H1 (cell line): ENCODE measurements at regions not wholly inside any gene's neighbourhood (a gene's known extent, or its start where the extent isn't known, plus 50 kb on each side); places are given as distances from the start of the nearest gene placed in this dataset.

Experiments used
- CTCF ChIA-PET: fragments of 300-600 bp; sonication (Branson Sonifier 250); formaldehyde crosslinking; loops from one replicate; lab custom pipeline; 2021; ENCODE audit not compliant: partially characterized antibody; lab: Charles Lee
- POLR2A ChIA-PET: fragments of 300-600 bp; sonication (Branson Sonifier 250); formaldehyde crosslinking; loops from one replicate; lab custom pipeline; 2021; ENCODE audit warnings: inconsistent platforms; ENCODE audit not compliant: partially characterized antibody; lab: Charles Lee
- DNase-seq, 2 experiments: peaks; one replicate each; pipeline versions ENCODE4 v3.0.0 to v3.0.0-alpha.2; 2010 to 2022; ENCODE audit warnings: low spot score in 2 of 2, low read depth in 1 of 2, mixed read lengths in 1 of 2
- FAIRE-seq: peaks from 2 replicates; lab custom pipeline; 2011; peaks lifted over from hg19 to GRCh38; lab: Jason Lieb, UNC
- H2AFZ ChIP-seq: 2 replicates; pipeline ENCODE4 v1.8.1; 2012; ENCODE audit warnings: low read length, inconsistent platforms
- H2AK5ac ChIP-seq: 2 replicates; pipeline ENCODE4 v1.6.1; 2013; ENCODE audit warnings: low read depth, low read length
- H2BK120ac ChIP-seq: replicated peaks from 2 replicates; pipeline ENCODE3; 2013; ENCODE audit warnings: low read depth, low read length, inconsistent platforms
- H2BK12ac ChIP-seq: 2 replicates; pipeline ENCODE4 v1.6.1; 2013; ENCODE audit warnings: low read depth, low read length
- H2BK15ac ChIP-seq: 2 replicates; pipeline ENCODE4 v1.6.1; 2013; ENCODE audit warnings: low read length
- H2BK20ac ChIP-seq: 2 replicates; pipeline ENCODE4 v1.6.1; 2013; ENCODE audit warnings: low read length
- H2BK5ac ChIP-seq: 2 replicates; pipeline ENCODE4 v1.6.1; 2013; ENCODE audit warnings: low read depth, low read length
- H3K14ac ChIP-seq: 2 replicates; pipeline ENCODE4 v1.6.1; 2013; ENCODE audit warnings: inconsistent platforms; ENCODE audit not compliant: insufficient read length
- H3K18ac ChIP-seq: 2 replicates; pipeline ENCODE4 v1.6.1; 2013; ENCODE audit warnings: low read length; ENCODE audit errors: extremely low read depth
- H3K23ac ChIP-seq: 2 replicates; pipeline ENCODE4 v1.6.1; 2013; ENCODE audit warnings: inconsistent platforms; ENCODE audit not compliant: insufficient read length
- H3K23me2 ChIP-seq: 2 replicates; pipeline ENCODE4 v1.6.1; 2013; ENCODE audit warnings: low read depth, low read length
- H3K27ac ChIP-seq: 2 replicates; pipeline ENCODE4 v1.6.1; 2011; ENCODE audit warnings: low read depth, low read length, inconsistent platforms
- H3K27me3 ChIP-seq, 4 experiments: replicated peaks in 1 of 4; 1 replicate in 1 of 4; 2 replicates in 3 of 4; pipeline versions ENCODE4 v1.6.1 to v1.8.1; 2011 to 2013; ENCODE audit warnings: low read length in 3 of 4, mild to moderate bottlenecking in 3 of 4, inconsistent platforms in 2 of 4, mixed read lengths in 2 of 4, moderate library complexity in 1 of 4; ENCODE audit not compliant: control insufficient read depth in 3 of 4, insufficient read depth in 3 of 4; ENCODE audit errors: extremely low read depth in 1 of 4
- H3K36me3 ChIP-seq, 4 experiments: 2 replicates each; pipeline versions ENCODE4 v1.6.1 to v1.8.1; 2011 to 2013; ENCODE audit warnings: mild to moderate bottlenecking in 4 of 4, low read length in 3 of 4, moderate library complexity in 2 of 4, control low read depth in 1 of 4, inconsistent platforms in 1 of 4; ENCODE audit not compliant: insufficient read depth in 4 of 4, control insufficient read depth in 2 of 4
- H3K4ac ChIP-seq: replicated peaks from 2 replicates; pipeline ENCODE3; 2013; ENCODE audit warnings: low read length, low read depth, mixed read lengths, inconsistent platforms; ENCODE audit not compliant: insufficient read length
- H3K4me1 ChIP-seq, 4 experiments: replicated peaks in 1 of 4; 1 replicate in 1 of 4; 2 replicates in 3 of 4; pipeline versions ENCODE4 v1.6.1 to v1.8.1; 2011 to 2013; ENCODE audit warnings: low read length in 3 of 4, inconsistent platforms in 2 of 4, mixed read lengths in 1 of 4; ENCODE audit not compliant: insufficient read depth in 4 of 4, control insufficient read depth in 3 of 4
- H3K4me2 ChIP-seq, 2 experiments: 2 replicates each; pipeline versions ENCODE4 v1.6.1 to v1.8.1; 2011 to 2013; ENCODE audit warnings: low read depth in 2 of 2, low read length in 2 of 2, control low read depth in 1 of 2, inconsistent platforms in 1 of 2, mild to moderate bottlenecking in 1 of 2; ENCODE audit not compliant: insufficient read depth in 1 of 2
- H3K4me3 ChIP-seq, 4 experiments: fragments of 200-600, 300-600 bp in 1 of 4; sonication (generic), shearing (Covaris generic), sonication (Bioruptor Twin) in 1 of 4; 2 replicates each; pipeline versions ENCODE4 v1.5.1 to v1.8.1; 2011 to 2016; ENCODE audit warnings: low read length in 4 of 4, low read depth in 3 of 4, control low read depth in 2 of 4, inconsistent platforms in 2 of 4, mild to moderate bottlenecking in 2 of 4, mixed read lengths in 1 of 4, moderate library complexity in 1 of 4; ENCODE audit not compliant: insufficient read depth in 2 of 4; ENCODE audit errors: extremely low read depth in 1 of 4
- H3K56ac ChIP-seq: replicated peaks from 2 replicates; pipeline ENCODE3; 2013; ENCODE audit warnings: low read depth, mild to moderate bottlenecking, mixed read lengths, low read length, inconsistent platforms; ENCODE audit not compliant: insufficient read length
- H3K79me1 ChIP-seq: 2 replicates; pipeline ENCODE4 v1.6.1; 2013; ENCODE audit warnings: low read depth, low read length, control low read depth
- H3K79me2 ChIP-seq, 2 experiments: 2 replicates each; pipeline versions ENCODE4 v1.6.1 to v1.8.1; 2012 to 2013; ENCODE audit warnings: low read length in 2 of 2, mild to moderate bottlenecking in 2 of 2, inconsistent platforms in 1 of 2; ENCODE audit not compliant: insufficient read depth in 2 of 2, control insufficient read depth in 1 of 2
- H3K9ac ChIP-seq, 4 experiments: replicated peaks in 1 of 4; 1 replicate in 1 of 4; 2 replicates in 3 of 4; pipeline versions ENCODE4 v1.6.1 to v1.8.1; 2011 to 2013; ENCODE audit warnings: low read depth in 3 of 4, low read length in 3 of 4, control low read depth in 2 of 4, mild to moderate bottlenecking in 2 of 4, moderate library complexity in 2 of 4, inconsistent platforms in 1 of 4; ENCODE audit errors: extremely low read depth in 1 of 4
- H3K9me3 ChIP-seq, 2 experiments: 2 replicates each; pipeline versions ENCODE4 v1.6.1 to v1.8.1; 2012 to 2013; ENCODE audit warnings: mild to moderate bottlenecking in 2 of 2, moderate library complexity in 2 of 2, control low read depth in 1 of 2, inconsistent platforms in 1 of 2, low read depth in 1 of 2, low read length in 1 of 2, mixed read lengths in 1 of 2; ENCODE audit not compliant: insufficient read depth in 2 of 2
- H4K20me1 ChIP-seq, 2 experiments: replicated peaks in 1 of 2; 2 replicates each; pipeline versions ENCODE3 to v1.8.1; 2011 to 2013; ENCODE audit warnings: inconsistent platforms in 2 of 2, low read length in 2 of 2, mild to moderate bottlenecking in 1 of 2; ENCODE audit not compliant: insufficient read depth in 2 of 2, control insufficient read depth in 1 of 2
- H4K5ac ChIP-seq: 2 replicates; pipeline ENCODE4 v1.6.1; 2013; ENCODE audit warnings: low read length, low read depth, mixed read lengths, inconsistent platforms; ENCODE audit not compliant: insufficient read length
- H4K8ac ChIP-seq: 2 replicates; pipeline ENCODE4 v1.8.0; 2013; ENCODE audit warnings: mild to moderate bottlenecking, moderate library complexity, low read length, inconsistent platforms; ENCODE audit not compliant: insufficient read depth; ENCODE audit errors: extremely low read depth
- H4K91ac ChIP-seq: replicated peaks from 2 replicates; pipeline ENCODE3; 2013; ENCODE audit warnings: low read length, mixed read lengths, inconsistent platforms; ENCODE audit not compliant: insufficient read length
- BCL11A ChIP-seq, 2 experiments: IDR thresholded peaks; one replicate each; pipeline ENCODE4 v1.6.1; 2011; ENCODE audit warnings: low read depth in 2 of 2, low read length in 2 of 2, mild to moderate bottlenecking in 2 of 2
- RBBP5 ChIP-seq: IDR thresholded peaks from 2 replicates; pipeline ENCODE4 v1.7.1; 2012; ENCODE audit warnings: low read depth, mild to moderate bottlenecking, inconsistent platforms, low read length, moderate library complexity, borderline replicate concordance
- TAF7 ChIP-seq: optimal IDR thresholded peaks from 2 replicates; pipeline ENCODE3; 2011; ENCODE audit warnings: low read depth, mild to moderate bottlenecking, inconsistent platforms, low read length, moderate library complexity, borderline replicate concordance
- TEAD4 ChIP-seq: IDR thresholded peaks from 2 replicates; pipeline ENCODE4 v1.6.1; 2012; ENCODE audit warnings: low read depth, low read length, inconsistent platforms, mixed read lengths
- WGBS, 2 experiments: shearing (Covaris generic) in 1 of 2; methylation state at CpG; one replicate each; pipeline versions ENCODE4 v1.1.6 to v1.1.7; 2013 to 2015; ENCODE audit warnings: low lambda C conversion rate in 2 of 2, mixed read lengths in 2 of 2, inconsistent platforms in 1 of 2, low coverage in 1 of 2, missing lambda C conversion rate in 1 of 2; ENCODE audit not compliant: insufficient replicate concordance in 2 of 2, insufficient coverage in 1 of 2, insufficient read length in 1 of 2; ENCODE audit errors: extremely low coverage in 1 of 2, missing lambda C conversion rate in 1 of 2; 5-methylcytosine and 5-hydroxymethylcytosine counted together

DNA sequence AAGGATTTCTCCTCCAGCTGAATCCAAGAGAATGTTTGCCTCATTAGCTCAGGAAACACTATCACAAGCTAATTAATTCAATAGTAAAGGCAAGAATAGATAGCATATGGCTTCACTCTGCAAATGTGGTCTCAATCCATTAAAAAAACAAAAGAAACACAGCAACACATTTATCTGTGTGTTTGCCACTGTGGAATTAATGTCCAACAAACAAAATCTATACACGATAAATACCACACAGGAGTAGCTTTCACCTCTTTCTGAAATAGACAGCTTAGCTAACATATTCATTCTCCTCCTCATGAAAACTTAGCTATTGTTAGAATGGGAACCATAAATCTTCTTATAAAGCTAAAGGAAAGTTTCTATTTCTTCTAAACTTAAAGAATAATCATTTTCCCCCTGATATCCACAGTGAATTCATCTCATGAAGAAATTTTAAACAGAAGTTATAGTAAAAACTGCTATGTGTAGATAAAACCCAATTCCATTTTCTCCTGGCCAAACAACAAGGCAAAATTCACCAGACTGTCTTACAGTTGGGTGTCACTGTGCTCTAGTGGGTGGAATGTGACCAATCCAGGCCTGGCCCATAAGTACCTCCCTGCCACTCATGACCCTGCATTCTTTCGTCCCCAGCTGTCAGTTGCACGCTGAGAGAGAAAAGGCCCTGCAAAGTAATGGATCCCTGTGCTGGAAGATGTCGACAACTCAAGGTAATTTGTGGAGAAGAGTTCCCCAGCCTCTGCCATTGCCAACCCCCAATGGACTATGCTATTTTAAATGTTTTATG is 92.9 kb upstream of the NRSN1 start:
- no peak overlapping the region for H2BK5ac ChIP-seq
- H3K4me1 ChIP-seq: no peaks in the 10 kb centered on the region
- WGBS, 2 experiments: 94% methylated on average over 4 of the region's 4 CpGs; no CpG with 5 or more reads in 1 of the 2 experiments
- H3K4me3 ChIP-seq: no peak overlapping the region
- no peak overlapping the region for H3K27ac ChIP-seq
- no peaks in the 10 kb centered on the region for H3K23me2 ChIP-seq
- no peak overlapping the region for H4K8ac ChIP-seq
- H3K79me1 ChIP-seq: no peaks in the 10 kb centered on the region
- H2BK20ac ChIP-seq: no peak overlapping the region
- H3K56ac ChIP-seq: no peak overlapping the region
- FAIRE-seq: no peak
- ChIA-PET CTCF (interaction anchor here (0.7 to 0.8 kb wide), 2 partner anchors 278 to 505 kb away, joined by 3 read pairs; no protein-coding TSS in a partner anchor), POLR2A (interaction anchor here (0.8 kb wide), 1 partner anchor 99 kb away, joined by 3 read pairs; no protein-coding TSS in a partner anchor)
- no peak overlapping the region for H3K9ac ChIP-seq
- no peaks in the 10 kb centered on the region for H3K9me3 ChIP-seq
- H2BK120ac ChIP-seq: no peak overlapping the region
- no peaks in the 10 kb centered on the region for H3K36me3 ChIP-seq
- H4K20me1 ChIP-seq: no peaks in the 10 kb centered on the region
- no peak overlapping the region for H4K91ac ChIP-seq
- H2AK5ac ChIP-seq: no peak overlapping the region
- H3K4me2 ChIP-seq: no peak overlapping the region
- no peak overlapping the region for H4K5ac ChIP-seq
- TF ChIP-seq TEAD4 (peak; percentile 42; the same call in 1 of the 2 replicates), BCL11A (IDR thresholded peaks at IDR 0.05; ENCODE audit: low read depth in 2 of 2, low read length in 2 of 2) (no peak), RBBP5 (no peak), TAF7 (no peak)
- TF ChIP-seq, all 59 proteins: peak for 1
- Histone ChIP-seq H3K27me3 (no peaks in the 10 kb centered on the region), H2AFZ (no peak overlapping the region), H3K23ac (no peak overlapping the region), H2BK15ac (no peak overlapping the region), H3K79me2 (no peaks in the 10 kb centered on the region), H3K14ac (no peak overlapping the region), H3K18ac (no peak overlapping the region), H2BK12ac (no peak overlapping the region), H3K4ac (no peak overlapping the region)
- DNase-seq: no peak
